ENCODE measurements at regions not wholly inside any gene's neighbourhood (a gene's known extent, or its start where the extent isn't known, plus 50 kb on each side); places are given as distances from the start of the nearest gene placed in this dataset.
A peak's percentile ranks its signal among the peaks of the same experiment; 100 is the strongest.

DNA sequence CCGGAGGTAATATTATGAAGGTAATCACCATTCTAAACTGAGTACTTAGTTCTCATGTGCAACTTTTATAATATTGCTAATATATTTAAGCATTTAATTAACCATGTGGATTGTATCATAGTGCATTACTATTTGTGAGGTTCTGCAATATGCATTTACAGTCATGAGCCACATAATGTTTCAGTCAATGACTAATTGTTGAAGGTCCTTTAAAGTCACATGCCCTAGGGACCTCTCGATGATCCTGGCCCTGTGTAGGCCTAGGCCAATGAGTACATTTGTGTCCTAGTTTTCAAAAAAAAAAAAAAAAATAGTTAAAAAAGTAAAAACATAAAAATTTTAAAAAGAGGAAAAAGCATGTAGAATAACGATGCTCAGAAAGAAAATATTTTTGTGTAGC, 298.0 kb downstream of the DSEL start:
- Histone ChIP-seq H3K27ac (no peak overlapping the region), H3K9me3 (no peaks in the 10 kb centered on the region), H3K27me3 (no peaks in the 10 kb centered on the region), H3K4me3 (no peak overlapping the region), H3K36me3 (no peaks in the 10 kb centered on the region), H3K4me1 (no peaks in the 10 kb centered on the region)
- intact Hi-C loops (cut with DNase I; ENCODE audit: low total_unique reads) = loop anchor here (5.0 kb wide), 1 partner anchor 1444 kb away; no protein-coding TSS in a partner anchor
- in situ Hi-C loops (cut with MboI; ENCODE audit: low sequenced_read_pairs in 4 of 4) = loop anchor here in 2 of 4 donors (10.0 to 25.0 kb wide), 2 partner anchors 1436 to 1444 kb away; no protein-coding TSS in a partner anchor
- TF ChIP-seq, protein P1, sequence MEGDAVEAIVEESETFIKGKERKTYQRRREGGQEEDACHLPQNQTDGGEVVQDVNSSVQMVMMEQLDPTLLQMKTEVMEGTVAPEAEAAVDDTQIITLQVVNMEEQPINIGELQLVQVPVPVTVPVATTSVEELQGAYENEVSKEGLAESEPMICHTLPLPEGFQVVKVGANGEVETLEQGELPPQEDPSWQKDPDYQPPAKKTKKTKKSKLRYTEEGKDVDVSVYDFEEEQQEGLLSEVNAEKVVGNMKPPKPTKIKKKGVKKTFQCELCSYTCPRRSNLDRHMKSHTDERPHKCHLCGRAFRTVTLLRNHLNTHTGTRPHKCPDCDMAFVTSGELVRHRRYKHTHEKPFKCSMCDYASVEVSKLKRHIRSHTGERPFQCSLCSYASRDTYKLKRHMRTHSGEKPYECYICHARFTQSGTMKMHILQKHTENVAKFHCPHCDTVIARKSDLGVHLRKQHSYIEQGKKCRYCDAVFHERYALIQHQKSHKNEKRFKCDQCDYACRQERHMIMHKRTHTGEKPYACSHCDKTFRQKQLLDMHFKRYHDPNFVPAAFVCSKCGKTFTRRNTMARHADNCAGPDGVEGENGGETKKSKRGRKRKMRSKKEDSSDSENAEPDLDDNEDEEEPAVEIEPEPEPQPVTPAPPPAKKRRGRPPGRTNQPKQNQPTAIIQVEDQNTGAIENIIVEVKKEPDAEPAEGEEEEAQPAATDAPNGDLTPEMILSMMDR (IDR thresholded peaks at IDR 0.05 in 4 of 5, conservative IDR thresholded peaks at IDR 0.05 in 1 of 5) = no peak
- no peak for TF ChIP-seq POLR2A (IDR thresholded peaks at IDR 0.05)
- no peak for ATAC-seq
- DNase-seq = no peak

DNA sequence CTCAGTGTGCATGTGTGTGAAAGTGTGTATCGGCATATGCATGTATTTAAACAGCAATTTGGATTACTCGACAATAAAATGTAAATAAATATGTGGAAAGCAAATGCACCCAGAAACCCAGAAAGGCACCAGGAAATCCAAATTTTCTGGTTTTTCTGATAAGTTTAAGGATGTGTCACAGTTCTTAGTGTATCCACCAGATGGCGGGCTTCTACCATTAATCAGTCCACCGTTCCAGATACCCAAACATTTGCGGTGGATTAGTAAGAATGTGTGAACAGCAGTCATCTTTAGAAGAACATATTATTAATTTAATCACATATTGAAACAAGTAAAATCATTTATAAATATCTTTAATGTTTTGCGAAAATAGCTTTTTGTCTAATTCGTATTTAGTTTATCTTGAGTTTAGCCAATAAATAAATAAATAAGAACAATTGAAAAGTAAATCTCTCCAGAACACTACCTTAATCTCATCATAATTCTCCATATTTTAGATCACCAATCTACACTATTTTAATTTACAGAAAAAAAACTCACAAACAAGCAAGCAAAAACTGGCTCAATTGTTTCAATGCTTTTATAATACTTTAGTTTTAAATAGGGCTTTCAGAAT, 298.9 kb downstream of the DSEL start:
- Histone ChIP-seq H3K9me3 (no peaks in the 10 kb centered on the region), H3K4me3 (no peak overlapping the region), H3K27me3 (no peaks in the 10 kb centered on the region), H3K27ac (no peak overlapping the region), H3K4me1 (no peaks in the 10 kb centered on the region), H3K36me3 (no peaks in the 10 kb centered on the region)
- DNase-seq = no peak
- TF ChIP-seq, protein P1 (IDR thresholded peaks at IDR 0.05 in 4 of 5, conservative IDR thresholded peaks at IDR 0.05 in 1 of 5) = peak; percentile 67 to 86 (median 78)
- no peak for TF ChIP-seq POLR2A (IDR thresholded peaks at IDR 0.05)
- in situ Hi-C loops (cut with MboI; ENCODE audit: low sequenced_read_pairs in 4 of 4) = loop anchor here in 2 of 4 donors (10.0 to 25.0 kb wide), 2 partner anchors 1437 to 1445 kb away; no protein-coding TSS in a partner anchor
- intact Hi-C loops (cut with DNase I; ENCODE audit: low total_unique reads) = loop anchor here (5.0 kb wide), 1 partner anchor 1445 kb away; no protein-coding TSS in a partner anchor
- ATAC-seq = peak in 1 of 2 donors; percentile 74

DNA sequence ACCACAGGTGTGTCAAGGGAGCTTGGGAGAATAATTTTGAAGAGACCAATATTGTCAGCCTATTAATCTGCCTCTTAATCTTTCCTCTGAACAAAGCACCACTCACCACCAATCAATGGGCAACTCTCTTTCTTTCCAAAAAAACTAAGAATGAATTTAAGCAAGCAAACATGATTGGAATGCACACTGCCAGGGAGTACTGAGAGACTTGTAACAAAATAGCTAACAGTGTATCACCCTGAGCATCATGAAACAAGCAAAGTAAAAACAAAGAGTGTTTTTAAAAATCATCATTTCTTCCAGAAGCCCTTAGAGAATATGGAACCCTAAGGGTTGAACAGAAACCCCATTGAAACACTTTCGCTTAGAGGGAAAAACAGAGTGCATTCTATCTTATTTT, 299.7 kb downstream of the DSEL start:
- Histone ChIP-seq H3K27me3 (no peaks in the 10 kb centered on the region), H3K36me3 (no peaks in the 10 kb centered on the region)

DNA sequence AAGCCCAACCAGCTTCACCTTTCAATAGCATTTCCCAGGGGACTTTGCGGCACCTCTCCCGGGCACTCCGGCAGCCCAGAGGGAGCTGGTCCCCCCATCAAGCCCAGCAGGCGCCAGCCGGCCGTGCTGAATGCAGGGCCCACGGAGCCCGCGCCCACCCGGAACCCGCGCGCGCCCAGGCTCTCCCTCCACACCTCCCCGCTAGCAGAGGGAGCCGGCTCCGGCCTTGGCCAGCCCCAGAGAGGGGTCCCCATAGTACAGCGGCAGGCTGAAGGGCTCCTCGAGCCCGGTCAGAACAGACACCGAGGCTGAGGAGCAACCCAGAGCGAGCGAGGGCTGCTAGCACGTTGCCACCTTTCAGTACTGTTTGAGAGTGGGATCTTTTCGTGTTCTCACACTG, 300.8 kb downstream of the DSEL start:
- Histone ChIP-seq H3K36me3 (no peaks in the 10 kb centered on the region), H3K4me3 (no peak overlapping the region), H3K4me1 (no peaks in the 10 kb centered on the region), H3K27me3 (no peaks in the 10 kb centered on the region), H3K27ac (no peak overlapping the region), H3K9me3 (no peaks in the 10 kb centered on the region)
- no peak for TF ChIP-seq POLR2A (IDR thresholded peaks at IDR 0.05)
- TF ChIP-seq, protein P1 (IDR thresholded peaks at IDR 0.05 in 4 of 5, conservative IDR thresholded peaks at IDR 0.05 in 1 of 5) = no peak
- DNase-seq = no peak
- intact Hi-C loops (cut with DNase I; ENCODE audit: low total_unique reads) (loop anchor here (5.0 kb wide), 1 partner anchor 1447 kb away; no protein-coding TSS in a partner anchor), in situ Hi-C loops (cut with MboI; ENCODE audit: low sequenced_read_pairs in 4 of 4) (loop anchor here in 2 of 4 donors (10.0 to 25.0 kb wide), 2 partner anchors 1439 to 1447 kb away; no protein-coding TSS in a partner anchor)
- ATAC-seq = no peak

More for the DNA sequence above, 299.7 kb downstream of the DSEL start:
- TF ChIP-seq POLR2A (IDR thresholded peaks at IDR 0.05) = no peak
- TF ChIP-seq, protein P1 (IDR thresholded peaks at IDR 0.05 in 4 of 5, conservative IDR thresholded peaks at IDR 0.05 in 1 of 5) = no peak
- Histone ChIP-seq H3K27ac (no peak overlapping the region), H3K9me3 (no peaks in the 10 kb centered on the region), H3K4me3 (no peak overlapping the region), H3K4me1 (no peaks in the 10 kb centered on the region)
- intact Hi-C loops (cut with DNase I; ENCODE audit: low total_unique reads) = loop anchor here (5.0 kb wide), 1 partner anchor 1445 kb away; no protein-coding TSS in a partner anchor
- ATAC-seq (no peak), DNase-seq (no peak)
- in situ Hi-C loops (cut with MboI; ENCODE audit: low sequenced_read_pairs in 4 of 4) = loop anchor here in 2 of 4 donors (10.0 to 25.0 kb wide), 2 partner anchors 1438 to 1445 kb away; no protein-coding TSS in a partner anchor

Measured in gastrocnemius medialis (tissue), 4 donors.